Stimulated activated effector memory CD8-positive, alpha-beta T cell treated with anti-CD3 and anti-CD28 coated beads, Interleukin-12 subunit alpha, Interleukin-12 subunit beta, amount 100 ng/mL, for 72 hours (primary cell): ENCODE measurements at regions not wholly inside any gene's neighbourhood (a gene's known extent, or its start where the extent isn't known, plus 50 kb on each side); places are given as distances from the start of the nearest gene placed in this dataset.

Experiments used
- ATAC-seq: fragments of 150-1000 bp; cut with Tn5 transposase; 2 replicates; pipeline ENCODE4 v1.10.0; 2021
- DNase-seq, 2 donors: peaks; one replicate each; pipeline ENCODE4 v3.0.0; 2021 to 2022; ENCODE audit warnings: low spot score in 2 of 2
- H3K27ac Mint-ChIP-seq: one replicate; pipeline ENCODE4 v1.8.0; 2022; ENCODE audit warnings: mild to moderate bottlenecking, mixed read lengths
- H3K36me3 Mint-ChIP-seq: one replicate; pipeline ENCODE4 v1.8.0; 2022; ENCODE audit warnings: mild to moderate bottlenecking, mixed read lengths
- H3K4me1 Mint-ChIP-seq: one replicate; pipeline ENCODE4 v1.8.0; 2022; ENCODE audit warnings: mixed read lengths
- H3K4me3 Mint-ChIP-seq: one replicate; pipeline ENCODE4 v1.8.0; 2022; ENCODE audit warnings: mild to moderate bottlenecking, mixed read lengths
- H3K9me3 Mint-ChIP-seq: one replicate; pipeline ENCODE4 v1.8.0; 2022; ENCODE audit warnings: mixed read lengths

- DNase-seq (no peak), ATAC-seq (no peak)
- Mint-ChIP-seq H3K4me3 (no peak overlapping the region), H3K9me3 (peaks cover 3% of the 10 kb centered on the region), H3K27ac (no peak overlapping the region), H3K36me3 (no peaks in the 10 kb centered on the region), H3K4me1 (no peaks in the 10 kb centered on the region)
These were observed 359.8 kb upstream of the CDH4 start for GRCh38 chr20:60892095-60892813.

DNA sequence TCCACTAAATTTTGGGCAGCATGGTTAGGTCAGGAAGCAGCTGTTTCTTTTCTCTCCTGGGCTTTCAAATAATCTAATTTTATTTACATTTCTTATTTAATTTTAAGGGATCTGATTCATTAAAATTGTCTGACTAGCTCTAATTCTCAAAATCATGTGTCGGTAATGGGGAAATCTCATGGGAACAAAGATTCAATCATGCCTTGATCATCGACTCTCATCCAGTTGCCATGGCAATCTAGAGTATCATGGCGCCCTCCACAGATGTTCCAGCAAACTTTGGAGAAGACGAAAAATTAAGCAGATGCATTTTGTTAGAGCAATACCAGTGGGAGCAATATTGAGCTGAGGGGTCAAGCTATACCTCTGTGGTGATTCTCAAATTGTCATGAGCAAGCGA, 358.0 kb upstream of the CDH4 start:
- H3K4me1 Mint-ChIP-seq: no peaks in the 10 kb centered on the region
- ATAC-seq (no peak), DNase-seq (no peak)
- H3K4me3 Mint-ChIP-seq: no peak overlapping the region
- peaks cover 3% of the 10 kb centered on the region for H3K9me3 Mint-ChIP-seq
- no peaks in the 10 kb centered on the region for H3K36me3 Mint-ChIP-seq
- no peak overlapping the region for H3K27ac Mint-ChIP-seq

DNA sequence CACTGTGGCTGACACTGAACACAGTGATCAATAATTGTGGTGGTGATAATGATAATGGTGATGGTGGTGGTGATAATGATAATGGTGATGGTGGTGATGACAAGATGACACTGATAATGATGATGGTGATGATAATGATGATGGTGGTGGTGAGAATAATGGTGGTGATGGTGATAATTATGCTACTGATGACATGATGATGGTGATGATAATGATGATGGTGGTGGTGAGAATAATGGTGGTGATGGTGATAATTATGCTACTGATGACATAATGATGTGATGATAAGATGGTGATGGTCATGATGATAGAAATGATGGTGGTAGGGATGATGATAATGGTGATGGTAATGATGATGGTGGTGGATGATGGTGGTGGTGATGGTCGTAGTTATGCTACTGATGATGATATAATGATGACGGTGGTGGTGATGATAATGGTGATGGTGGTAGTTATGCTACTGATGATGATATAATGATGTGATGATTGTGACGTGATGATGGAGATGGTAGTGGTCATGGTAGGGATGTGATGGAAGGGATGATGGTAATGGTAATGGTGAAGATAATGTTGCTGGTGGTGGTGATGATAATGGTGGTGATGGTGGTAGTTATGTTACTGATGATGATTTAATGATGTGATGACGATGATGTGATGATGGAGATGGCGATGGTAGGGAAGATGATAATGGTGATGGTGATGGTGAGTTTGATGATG, 356.5 kb upstream of the CDH4 start:
- Mint-ChIP-seq H3K4me1 (no peaks in the 10 kb centered on the region), H3K27ac (no peak overlapping the region), H3K9me3 (peaks cover 3% of the 10 kb centered on the region), H3K36me3 (no peaks in the 10 kb centered on the region), H3K4me3 (no peak overlapping the region)
- ATAC-seq: no peak
- DNase-seq: no peak

GRCh38 chr20:60897976-60898375, 354.1 kb upstream of the CDH4 start:
- Mint-ChIP-seq H3K4me3 (no peak overlapping the region), H3K9me3 (peaks cover 7% of the 10 kb centered on the region), H3K36me3 (no peaks in the 10 kb centered on the region)

DNA sequence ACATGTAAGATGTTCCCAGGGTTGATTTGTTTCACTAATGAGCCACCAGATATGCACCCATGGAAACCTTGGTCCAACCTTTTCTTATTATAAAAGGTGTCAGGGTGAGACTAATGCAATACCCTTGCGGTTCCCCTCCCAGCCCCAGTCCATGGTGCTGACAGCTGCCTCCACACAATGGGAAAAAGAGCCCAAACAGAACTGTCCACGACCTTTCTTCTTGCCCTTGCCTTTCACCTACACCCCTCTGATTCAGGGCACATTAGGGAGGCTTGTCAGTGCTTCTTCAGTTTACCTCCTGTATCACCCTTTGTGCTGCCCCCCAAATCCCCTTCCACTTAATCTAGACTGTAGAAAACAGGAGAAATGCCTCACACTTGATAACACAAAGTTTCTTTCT, 352.7 kb upstream of the CDH4 start:
- ATAC-seq: no peak
- DNase-seq: no peak
- H3K9me3 Mint-ChIP-seq: peaks cover 7% of the 10 kb centered on the region
- H3K36me3 Mint-ChIP-seq: no peaks in the 10 kb centered on the region
- H3K4me3 Mint-ChIP-seq: no peak overlapping the region
- no peak overlapping the region for H3K27ac Mint-ChIP-seq
- H3K4me1 Mint-ChIP-seq: no peaks in the 10 kb centered on the region

More at GRCh38 chr20:60897976-60898375, 354.1 kb upstream of the CDH4 start:
- H3K27ac Mint-ChIP-seq: no peak overlapping the region
- no peak for ATAC-seq
- no peak for DNase-seq
- no peaks in the 10 kb centered on the region for H3K4me1 Mint-ChIP-seq

DNA sequence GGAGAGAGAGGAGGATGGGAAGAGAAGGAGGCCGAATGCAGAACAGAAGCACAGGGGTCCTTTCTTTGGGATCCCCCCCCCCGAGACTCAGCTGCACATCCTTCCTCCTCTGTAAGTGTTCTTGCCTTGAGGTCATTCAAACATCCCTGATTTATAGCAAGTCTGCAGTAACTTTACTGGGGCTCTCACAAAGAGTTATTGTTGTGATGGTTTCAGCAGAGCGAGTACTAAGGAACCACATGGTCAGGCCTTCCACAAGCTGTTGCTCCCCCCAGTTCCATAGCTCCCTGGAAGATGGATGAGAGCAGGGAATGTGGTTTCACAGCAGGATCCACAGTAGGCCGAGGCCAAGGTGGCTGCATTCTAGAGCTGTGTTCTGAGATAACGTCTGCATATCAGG, 351.4 kb upstream of the CDH4 start:
- DNase-seq: no peak
- ATAC-seq: no peak
- H3K9me3 Mint-ChIP-seq: peaks cover 7% of the 10 kb centered on the region
- H3K4me1 Mint-ChIP-seq: no peaks in the 10 kb centered on the region
- H3K4me3 Mint-ChIP-seq: no peak overlapping the region
- no peaks in the 10 kb centered on the region for H3K36me3 Mint-ChIP-seq
- H3K27ac Mint-ChIP-seq: no peak overlapping the region

DNA sequence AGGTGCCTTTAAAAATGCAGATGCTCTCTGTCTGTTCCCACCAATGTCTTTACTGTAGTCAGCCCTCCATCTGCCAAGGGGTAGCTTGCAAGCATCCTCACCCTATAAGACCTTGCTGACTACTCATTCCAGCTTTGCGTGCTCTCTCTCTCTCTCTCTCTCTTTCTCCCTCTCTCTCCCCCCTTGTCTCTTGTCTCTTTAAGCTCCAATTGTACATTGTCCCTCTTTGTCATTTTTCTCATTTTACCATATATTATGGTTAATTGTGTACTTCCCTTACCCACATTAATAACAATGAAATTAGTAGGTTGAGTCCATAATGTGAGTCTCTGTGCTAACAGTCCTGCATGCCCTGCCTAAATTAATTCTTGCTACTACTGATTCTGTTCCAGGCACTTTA, 350.2 kb upstream of the CDH4 start:
- peaks cover 7% of the 10 kb centered on the region for H3K9me3 Mint-ChIP-seq
- H3K4me1 Mint-ChIP-seq: no peaks in the 10 kb centered on the region
- H3K4me3 Mint-ChIP-seq: no peak overlapping the region
- DNase-seq (no peak), ATAC-seq (no peak)
- no peak overlapping the region for H3K27ac Mint-ChIP-seq
- no peaks in the 10 kb centered on the region for H3K36me3 Mint-ChIP-seq

DNA sequence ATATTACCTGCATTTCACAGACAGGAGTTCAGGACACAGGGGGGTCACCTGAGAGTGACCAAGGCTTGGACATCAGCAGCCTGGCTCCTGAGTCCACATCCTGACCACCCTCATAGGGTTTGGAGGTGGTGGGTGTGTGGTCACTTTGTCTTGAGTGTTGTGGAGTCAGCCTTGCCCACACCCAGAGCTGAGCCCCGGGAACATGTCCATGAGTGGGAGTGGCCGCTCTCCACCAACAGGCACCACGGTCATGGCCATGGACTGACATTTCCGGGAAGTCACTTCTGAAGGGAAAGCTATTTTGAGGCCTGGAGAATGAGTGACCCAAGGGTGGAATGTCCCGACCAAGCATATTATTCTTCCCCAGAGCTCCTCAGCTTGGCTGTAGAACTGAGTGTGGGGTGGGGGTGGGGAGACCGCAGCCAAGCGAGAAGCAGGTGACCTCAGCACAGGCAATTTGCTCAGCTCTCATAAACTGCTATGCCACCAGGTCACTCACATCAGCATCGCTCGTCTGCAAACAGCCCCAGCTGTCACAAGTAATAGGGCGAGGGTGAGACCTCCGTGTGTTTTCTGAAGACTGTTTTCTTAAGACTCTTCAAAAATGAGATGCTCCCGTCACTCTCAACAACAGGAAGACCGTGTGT, 348.6 kb upstream of the CDH4 start:
- no peak for DNase-seq
- Mint-ChIP-seq H3K4me3 (no peak overlapping the region), H3K27ac (no peak overlapping the region), H3K36me3 (no peaks in the 10 kb centered on the region), H3K9me3 (peaks cover 7% of the 10 kb centered on the region), H3K4me1 (no peaks in the 10 kb centered on the region)
- no peak for ATAC-seq

GRCh38 chr20:60904730-60905129, 347.3 kb upstream of the CDH4 start:
- DNase-seq: no peak
- Mint-ChIP-seq H3K4me3 (no peak overlapping the region), H3K27ac (no peak overlapping the region), H3K36me3 (no peaks in the 10 kb centered on the region), H3K4me1 (no peaks in the 10 kb centered on the region), H3K9me3 (peaks cover 7% of the 10 kb centered on the region)
- ATAC-seq: no peak

DNA sequence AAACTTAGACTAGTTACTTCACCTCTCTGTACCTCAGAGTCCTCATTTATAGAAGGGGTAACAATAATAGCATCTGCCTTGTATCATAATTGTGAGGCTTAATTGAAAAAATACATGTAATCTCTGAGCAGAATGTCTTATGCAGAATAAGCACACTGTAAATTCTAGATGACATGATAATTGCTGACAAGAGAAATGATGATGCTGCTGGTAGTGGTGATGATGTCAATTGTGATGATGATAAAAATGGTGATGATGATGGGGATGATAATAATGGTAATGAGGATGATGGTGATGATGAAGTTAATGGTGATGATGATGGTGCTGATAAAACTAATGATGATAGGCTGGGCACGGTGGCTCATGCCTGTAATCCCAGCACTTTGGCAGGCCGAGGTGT, 346.1 kb upstream of the CDH4 start:
- ATAC-seq (no peak), DNase-seq (no peak)
- Mint-ChIP-seq H3K27ac (no peak overlapping the region), H3K36me3 (no peaks in the 10 kb centered on the region), H3K9me3 (peaks cover 7% of the 10 kb centered on the region), H3K4me3 (no peak overlapping the region), H3K4me1 (no peaks in the 10 kb centered on the region)

- peaks cover 7% of the 10 kb centered on the region for H3K9me3 Mint-ChIP-seq
These were observed 345.5 kb upstream of the CDH4 start for GRCh38 chr20:60906555-60906954.

DNA sequence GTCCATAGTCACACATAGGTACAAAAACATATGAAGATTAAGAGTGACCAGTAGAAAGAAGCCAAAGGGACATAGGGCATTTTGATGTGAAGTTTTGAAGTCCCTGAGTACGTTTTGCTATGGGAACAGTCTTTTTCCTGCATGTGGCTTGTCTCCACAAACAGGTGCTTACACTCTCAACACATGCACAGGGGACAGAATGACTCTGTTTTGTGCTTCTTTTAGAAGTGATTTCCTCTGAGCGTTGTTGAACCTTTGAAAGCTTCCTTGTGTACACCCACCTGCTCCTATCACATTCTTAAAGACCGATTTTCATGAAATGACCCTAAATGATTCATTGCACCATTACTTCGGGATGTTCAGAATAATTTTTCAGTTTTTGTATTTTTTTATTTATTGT, 338.8 kb upstream of the CDH4 start:
- no peak for ATAC-seq
- DNase-seq: no peak
- Mint-ChIP-seq H3K27ac (no peak overlapping the region), H3K4me1 (no peaks in the 10 kb centered on the region), H3K9me3 (peaks cover 14% of the 10 kb centered on the region), H3K36me3 (no peaks in the 10 kb centered on the region), H3K4me3 (no peak overlapping the region)

More at GRCh38 chr20:60906555-60906954, 345.5 kb upstream of the CDH4 start:
- H3K36me3 Mint-ChIP-seq: no peaks in the 10 kb centered on the region
- no peak overlapping the region for H3K27ac Mint-ChIP-seq
- no peaks in the 10 kb centered on the region for H3K4me1 Mint-ChIP-seq
- DNase-seq (no peak), ATAC-seq (no peak)
- no peak overlapping the region for H3K4me3 Mint-ChIP-seq

- H3K4me1 Mint-ChIP-seq: no peaks in the 10 kb centered on the region
These were observed 330.9 kb upstream of the CDH4 start for GRCh38 chr20:60921022-60921622.

DNA sequence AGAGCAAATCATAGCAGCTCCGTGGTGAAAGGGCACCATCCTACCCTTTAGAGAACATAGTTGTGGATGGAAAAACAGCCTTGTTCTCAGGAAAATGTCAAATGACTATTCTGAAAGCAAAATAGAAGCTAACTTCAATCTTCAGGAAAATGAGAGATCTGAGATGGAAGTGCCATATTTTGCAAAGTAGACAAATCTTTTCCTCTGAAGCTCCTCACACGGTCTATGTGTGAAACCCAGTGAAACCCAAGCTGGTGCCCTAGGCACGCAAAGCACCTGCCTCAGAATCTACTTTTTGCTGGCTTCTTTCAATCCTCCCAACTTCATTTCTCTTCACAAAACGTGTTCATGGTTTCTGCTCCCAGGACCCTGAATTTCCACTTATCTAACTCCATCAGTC, 325.2 kb upstream of the CDH4 start:
- Mint-ChIP-seq H3K4me1 (no peaks in the 10 kb centered on the region), H3K27ac (no peak overlapping the region), H3K9me3 (no peaks in the 10 kb centered on the region), H3K4me3 (no peak overlapping the region), H3K36me3 (no peaks in the 10 kb centered on the region)
- DNase-seq: no peak
- no peak for ATAC-seq

More at GRCh38 chr20:60921022-60921622, 330.9 kb upstream of the CDH4 start:
- ATAC-seq (no peak), DNase-seq (no peak)
- peaks cover 6% of the 10 kb centered on the region for H3K9me3 Mint-ChIP-seq
- H3K4me3 Mint-ChIP-seq: no peak overlapping the region
- H3K36me3 Mint-ChIP-seq: no peaks in the 10 kb centered on the region
- no peak overlapping the region for H3K27ac Mint-ChIP-seq

- no peak overlapping the region for H3K4me3 Mint-ChIP-seq
- H3K27ac Mint-ChIP-seq: no peak overlapping the region
- H3K9me3 Mint-ChIP-seq: no peaks in the 10 kb centered on the region
- H3K36me3 Mint-ChIP-seq: no peaks in the 10 kb centered on the region
- DNase-seq: no peak
- ATAC-seq: no peak
- no peaks in the 10 kb centered on the region for H3K4me1 Mint-ChIP-seq
These were observed 323.7 kb upstream of the CDH4 start for GRCh38 chr20:60928341-60928740.
